ENCODE measurements at regions not wholly inside any gene's neighbourhood (a gene's known extent, or its start where the extent isn't known, plus 50 kb on each side); places are given as distances from the start of the nearest gene placed in this dataset.

DNA sequence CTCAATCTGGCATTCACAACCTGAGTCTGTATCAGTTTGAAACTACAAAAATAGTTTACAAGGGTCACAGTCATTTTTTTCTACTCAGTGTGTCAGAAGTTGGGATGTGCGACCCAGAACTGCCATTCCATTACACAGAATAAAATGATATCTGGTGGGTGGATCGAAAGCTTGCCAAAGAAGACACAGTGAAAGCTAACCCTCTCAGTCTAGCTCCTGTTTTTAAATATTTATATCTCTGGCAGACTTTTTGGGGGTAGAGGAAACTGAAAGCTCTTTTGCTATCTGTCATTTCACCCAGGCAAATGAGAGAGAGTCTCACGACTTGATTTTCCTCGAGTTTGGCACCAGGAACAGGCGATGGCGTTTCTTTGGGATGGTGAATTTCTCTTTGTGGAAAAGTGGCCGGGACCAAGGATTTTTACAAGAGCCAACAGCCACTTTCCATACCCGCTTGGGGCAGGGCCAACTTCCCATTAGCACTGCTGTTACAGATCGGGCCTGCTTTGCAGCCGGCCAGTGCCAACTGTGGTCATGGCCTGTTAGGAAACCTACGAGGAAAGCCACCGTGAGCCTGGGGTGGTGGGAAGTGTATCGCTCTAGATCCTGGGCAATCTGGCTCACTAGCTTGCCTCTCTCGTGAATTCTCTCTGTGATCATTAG lies 185.5 kb upstream of the NFIA start:
- H3K4me3 ChIP-seq: no peak overlapping the region
- no peak overlapping the region for H3K4me2 ChIP-seq
- no peaks in the 10 kb centered on the region for H3K27me3 ChIP-seq (ENCODE audit: insufficient read depth, low read depth)
- H3K27ac ChIP-seq: no peak overlapping the region
- H4K20me1 ChIP-seq (ENCODE audit: insufficient read depth): no peaks in the 10 kb centered on the region
- no peaks in the 10 kb centered on the region for H3K4me1 ChIP-seq (replicated peaks; ENCODE audit: insufficient read depth)
- ChIA-PET POLR2A (ENCODE audit: unreplicated experiment) (no interaction called here), CTCF (no interaction called here)
- no peaks in the 10 kb centered on the region for H3F3A ChIP-seq (ENCODE audit: insufficient read depth, low read depth)
- H3K36me3 ChIP-seq (ENCODE audit: low read depth): no peaks in the 10 kb centered on the region
- H3K79me2 ChIP-seq (ENCODE audit: low read depth): no peaks in the 10 kb centered on the region
- TF ChIP-seq, protein P1, sequence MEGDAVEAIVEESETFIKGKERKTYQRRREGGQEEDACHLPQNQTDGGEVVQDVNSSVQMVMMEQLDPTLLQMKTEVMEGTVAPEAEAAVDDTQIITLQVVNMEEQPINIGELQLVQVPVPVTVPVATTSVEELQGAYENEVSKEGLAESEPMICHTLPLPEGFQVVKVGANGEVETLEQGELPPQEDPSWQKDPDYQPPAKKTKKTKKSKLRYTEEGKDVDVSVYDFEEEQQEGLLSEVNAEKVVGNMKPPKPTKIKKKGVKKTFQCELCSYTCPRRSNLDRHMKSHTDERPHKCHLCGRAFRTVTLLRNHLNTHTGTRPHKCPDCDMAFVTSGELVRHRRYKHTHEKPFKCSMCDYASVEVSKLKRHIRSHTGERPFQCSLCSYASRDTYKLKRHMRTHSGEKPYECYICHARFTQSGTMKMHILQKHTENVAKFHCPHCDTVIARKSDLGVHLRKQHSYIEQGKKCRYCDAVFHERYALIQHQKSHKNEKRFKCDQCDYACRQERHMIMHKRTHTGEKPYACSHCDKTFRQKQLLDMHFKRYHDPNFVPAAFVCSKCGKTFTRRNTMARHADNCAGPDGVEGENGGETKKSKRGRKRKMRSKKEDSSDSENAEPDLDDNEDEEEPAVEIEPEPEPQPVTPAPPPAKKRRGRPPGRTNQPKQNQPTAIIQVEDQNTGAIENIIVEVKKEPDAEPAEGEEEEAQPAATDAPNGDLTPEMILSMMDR (conservative IDR thresholded peaks at IDR 0.05): no peak
- TF ChIP-seq EZH2 (IDR thresholded peaks at IDR 0.05; ENCODE audit: low read depth): no peak
- BruUV-seq (replicated peaks): no TSS peak
- intact Hi-C loops (cut with micrococcal nuclease; ENCODE audit: unreplicated experiment): no loop called here
- no peaks in the 10 kb centered on the region for H3K9me2 ChIP-seq (ENCODE audit: insufficient read depth)
- DNase-seq: no peak
- no peak overlapping the region for H2AFZ ChIP-seq
- H3K9me3 ChIP-seq (ENCODE audit: insufficient read depth, low read depth): no peaks in the 10 kb centered on the region

DNA sequence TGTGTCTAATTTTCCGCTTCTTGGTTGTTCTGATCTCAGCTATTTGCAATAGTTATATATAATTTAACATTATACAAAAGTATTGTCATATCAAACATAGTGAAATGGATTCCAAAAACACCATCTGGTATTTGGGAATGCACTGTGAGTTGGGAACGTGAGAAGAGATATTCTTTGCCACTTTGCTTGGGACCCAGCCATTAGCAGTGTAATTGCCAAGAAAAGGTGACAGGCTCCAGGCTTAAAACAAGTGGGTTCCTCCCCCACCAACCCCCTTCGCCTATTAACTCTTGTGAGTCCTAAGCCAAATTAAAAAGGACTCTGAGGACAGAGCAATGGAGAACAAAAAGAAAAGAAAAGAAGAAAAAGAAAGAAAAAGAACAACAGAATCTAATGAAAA lies 186.7 kb upstream of the NFIA start:
- no peaks in the 10 kb centered on the region for H4K20me1 ChIP-seq (ENCODE audit: insufficient read depth)
- no peaks in the 10 kb centered on the region for H3K9me3 ChIP-seq (ENCODE audit: insufficient read depth, low read depth)
- H3K79me2 ChIP-seq (ENCODE audit: low read depth): no peaks in the 10 kb centered on the region
- POLR2A ChIA-PET (ENCODE audit: unreplicated experiment): no interaction called here
- no peaks in the 10 kb centered on the region for H3K27me3 ChIP-seq (ENCODE audit: insufficient read depth, low read depth)
- H3K4me2 ChIP-seq: no peak overlapping the region
- no peak for DNase-seq
- no peak overlapping the region for H3K4me3 ChIP-seq
- no peaks in the 10 kb centered on the region for H3K36me3 ChIP-seq (ENCODE audit: low read depth)
- no peaks in the 10 kb centered on the region for H3K9me2 ChIP-seq (ENCODE audit: insufficient read depth)
- BruUV-seq (replicated peaks): no TSS peak
- TF ChIP-seq EZH2 (IDR thresholded peaks at IDR 0.05; ENCODE audit: low read depth): no peak
- TF ChIP-seq, protein P1 (conservative IDR thresholded peaks at IDR 0.05): no peak
- intact Hi-C loops (cut with micrococcal nuclease; ENCODE audit: unreplicated experiment): loop anchor here (1.0 kb wide), 1 partner anchor 11 kb away; no protein-coding TSS in a partner anchor
- no peak overlapping the region for H3K27ac ChIP-seq
- no peak overlapping the region for H2AFZ ChIP-seq
- no peaks in the 10 kb centered on the region for H3K4me1 ChIP-seq (replicated peaks; ENCODE audit: insufficient read depth)
- no peaks in the 10 kb centered on the region for H3F3A ChIP-seq (ENCODE audit: insufficient read depth, low read depth)
- CTCF ChIA-PET: no interaction called here

DNA sequence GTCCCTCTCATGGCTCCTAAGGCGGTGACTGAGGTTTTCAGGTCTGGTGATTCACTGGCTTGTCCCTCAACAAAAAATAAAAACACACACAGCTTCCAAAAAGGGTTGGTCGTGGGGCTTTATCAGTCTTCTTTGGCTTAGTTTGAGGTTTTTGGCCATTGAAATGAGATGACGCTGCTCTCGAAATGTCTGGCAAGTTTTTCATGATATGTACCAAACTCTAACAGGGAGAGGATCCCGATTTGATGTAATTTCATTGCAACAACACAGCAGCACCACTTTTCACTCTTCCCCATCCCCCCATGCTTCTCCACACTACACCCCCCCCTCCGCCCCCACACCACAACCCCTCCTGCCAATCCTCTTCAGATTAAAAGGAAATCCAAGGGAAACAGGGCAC lies 187.1 kb upstream of the NFIA start:
- no peak overlapping the region for H3K4me3 ChIP-seq
- no peaks in the 10 kb centered on the region for H3K79me2 ChIP-seq (ENCODE audit: low read depth)
- CTCF ChIA-PET: no interaction called here
- no peaks in the 10 kb centered on the region for H3K4me1 ChIP-seq (replicated peaks; ENCODE audit: insufficient read depth)
- no peaks in the 10 kb centered on the region for H3F3A ChIP-seq (ENCODE audit: insufficient read depth, low read depth)
- intact Hi-C loops (cut with micrococcal nuclease; ENCODE audit: unreplicated experiment): loop anchor here (1.0 kb wide), 1 partner anchor 11 kb away; no protein-coding TSS in a partner anchor
- no peak overlapping the region for H3K4me2 ChIP-seq
- H2AFZ ChIP-seq: no peak overlapping the region
- TF ChIP-seq EZH2 (IDR thresholded peaks at IDR 0.05; ENCODE audit: low read depth): no peak
- TF ChIP-seq, protein P1 (conservative IDR thresholded peaks at IDR 0.05): no peak
- no peak for DNase-seq
- no peaks in the 10 kb centered on the region for H3K36me3 ChIP-seq (ENCODE audit: low read depth)
- no peaks in the 10 kb centered on the region for H3K9me2 ChIP-seq (ENCODE audit: insufficient read depth)
- POLR2A ChIA-PET (ENCODE audit: unreplicated experiment): no interaction called here
- no peak overlapping the region for H3K27ac ChIP-seq
- H3K9me3 ChIP-seq (ENCODE audit: insufficient read depth, low read depth): no peaks in the 10 kb centered on the region
- no peaks in the 10 kb centered on the region for H3K27me3 ChIP-seq (ENCODE audit: insufficient read depth, low read depth)
- H4K20me1 ChIP-seq (ENCODE audit: insufficient read depth): no peaks in the 10 kb centered on the region
- no TSS peak for BruUV-seq (replicated peaks)
